NCI-H345 treated with DMSO at 0.1 percent for 48 hours (cell line): ENCODE measurements at regions not wholly inside any gene's neighbourhood (a gene's known extent, or its start where the extent isn't known, plus 50 kb on each side); places are given as distances from the start of the nearest gene placed in this dataset.
"Not testable (repeated sequence)": the region's sequence is repeated elsewhere in the genome, so short reads cannot be mapped to it uniquely, and the experiment has no call there.

ENCODE experiments used
- DNase-seq: peaks from one replicate; lab custom pipeline; 2025; ENCODE audit not compliant: unreplicated experiment; lab: John Stamatoyannopoulos, UW

GRCh38 chr16:63684149-63685101 is 1437.4 kb downstream of the CDH11 start:
- DNase-seq: no peak

- no peak for DNase-seq
These were observed 1439.0 kb downstream of the CDH11 start for GRCh38 chr16:63682844-63683243.

- DNase-seq: no peak
These were observed 1449.4 kb downstream of the CDH11 start for GRCh38 chr16:63672493-63672892.

GRCh38 chr16:63663155-63663554 is 1458.7 kb downstream of the CDH11 start:
- DNase-seq: no peak

- DNase-seq: no peak
These were observed 1466.0 kb downstream of the CDH11 start for GRCh38 chr16:63655846-63656245.

- DNase-seq: peak; percentile 21
These were observed 1468.6 kb downstream of the CDH11 start for GRCh38 chr16:63653044-63653839.

- DNase-seq: no peak
These were observed 1469.8 kb downstream of the CDH11 start for GRCh38 chr16:63652091-63652490.

- no peak for DNase-seq
These were observed 1471.3 kb downstream of the CDH11 start for GRCh38 chr16:63650550-63650949.

GRCh38 chr16:63633706-63634445 is 1488.0 kb downstream of the CDH11 start:
- not testable (repeated sequence) for DNase-seq

GRCh38 chr16:63629272-63629671 is 1492.6 kb downstream of the CDH11 start:
- DNase-seq: no peak

GRCh38 chr16:63628812-63629211 is 1493.1 kb downstream of the CDH11 start:
- no peak for DNase-seq

GRCh38 chr16:63625126-63625525 is 1496.7 kb downstream of the CDH11 start:
- DNase-seq: no peak

- DNase-seq: no peak
These were observed 1498.3 kb downstream of the CDH11 start for GRCh38 chr16:63623551-63624039.

GRCh38 chr16:63618896-63619485 is 1502.9 kb downstream of the CDH11 start:
- DNase-seq: no peak

- DNase-seq: no peak
These were observed 1503.7 kb downstream of the CDH11 start for GRCh38 chr16:63617990-63618763.

- DNase-seq: no peak
These were observed 1504.5 kb downstream of the CDH11 start for GRCh38 chr16:63617047-63617989.

GRCh38 chr16:63614429-63614828 is 1507.4 kb downstream of the CDH11 start:
- no peak for DNase-seq

GRCh38 chr16:63613701-63614100 is 1508.2 kb downstream of the CDH11 start:
- DNase-seq: no peak
